ENCODE measurements at regions not wholly inside any gene's neighbourhood (a gene's known extent, or its start where the extent isn't known, plus 50 kb on each side); places are given as distances from the start of the nearest gene placed in this dataset.

GRCh38 chr4:15374656-15375055, 53.2 kb upstream of the C1QTNF7 start:
- Mint-ChIP-seq H3K36me3 (peaks cover 2% of the 10 kb centered on the region), H3K4me3 (no peak overlapping the region), H3K9me3 (no peaks in the 10 kb centered on the region), H3K27ac (no peak overlapping the region), H3K27me3 (no peaks in the 10 kb centered on the region), H3K4me1 (peaks cover 40% of the 10 kb centered on the region)

GRCh38 chr4:15375667-15376066, 52.2 kb upstream of the C1QTNF7 start:
- Mint-ChIP-seq H3K4me3 (peak overlapping the region; percentile 9), H3K36me3 (peaks cover 2% of the 10 kb centered on the region), H3K9me3 (no peaks in the 10 kb centered on the region), H3K27ac (peak overlapping the region; percentile 5), H3K27me3 (no peaks in the 10 kb centered on the region), H3K4me1 (peaks cover 40% of the 10 kb centered on the region)

GRCh38 chr4:15376145-15376544, 51.7 kb upstream of the C1QTNF7 start:
- Mint-ChIP-seq H3K27ac (no peak overlapping the region), H3K9me3 (no peaks in the 10 kb centered on the region), H3K4me3 (peak overlapping the region; percentile 9), H3K27me3 (no peaks in the 10 kb centered on the region), H3K4me1 (peaks cover 40% of the 10 kb centered on the region), H3K36me3 (peaks cover 2% of the 10 kb centered on the region)

GRCh38 chr4:15376594-15376993, 51.2 kb upstream of the C1QTNF7 start:
- Mint-ChIP-seq H3K27me3 (no peaks in the 10 kb centered on the region), H3K27ac (no peak overlapping the region), H3K4me3 (no peak overlapping the region), H3K4me1 (peaks cover 40% of the 10 kb centered on the region), H3K36me3 (peaks cover 2% of the 10 kb centered on the region), H3K9me3 (no peaks in the 10 kb centered on the region)

All from activated naive CD4-positive, alpha-beta T cell treated with anti-CD3 and anti-CD28 coated beads, Interleukin-2, amount 50 U/mL, for 24 hours (primary cell).